NCI-H446 treated with DMSO at 0.1 percent for 48 hours (cell line): ENCODE measurements at regions not wholly inside any gene's neighbourhood (a gene's known extent, or its start where the extent isn't known, plus 50 kb on each side); places are given as distances from the start of the nearest gene placed in this dataset.
"Not testable (repeated sequence)": the region's sequence is repeated elsewhere in the genome, so short reads cannot be mapped to it uniquely, and the experiment has no call there.

Experiments used
- DNase-seq: peaks from one replicate; lab custom pipeline; 2025; lab: John Stamatoyannopoulos, UW

- no peak for DNase-seq
Observed at GRCh38 chr3:30521156-30521715, 85.2 kb upstream of the TGFBR2 start.

DNA sequence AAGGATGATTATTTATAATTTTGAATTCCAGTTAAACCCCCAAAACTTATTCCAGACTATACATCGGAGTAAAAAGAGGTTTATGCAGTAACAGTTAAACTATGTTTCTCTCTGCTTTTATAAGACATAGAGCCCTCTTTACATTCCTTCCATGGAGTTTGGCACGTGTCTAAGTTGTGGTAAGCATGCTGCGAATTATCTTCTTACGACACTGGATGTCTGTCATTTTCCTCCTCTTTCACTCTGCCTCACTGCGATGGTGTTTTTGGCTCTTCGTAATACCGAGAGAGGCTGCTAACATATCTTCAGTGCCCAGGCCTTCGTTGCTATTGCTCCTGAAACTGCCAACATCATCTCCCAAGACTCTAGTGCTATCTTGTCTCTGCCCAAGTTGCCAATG, 83.9 kb upstream of the TGFBR2 start:
- no peak for DNase-seq

DNA sequence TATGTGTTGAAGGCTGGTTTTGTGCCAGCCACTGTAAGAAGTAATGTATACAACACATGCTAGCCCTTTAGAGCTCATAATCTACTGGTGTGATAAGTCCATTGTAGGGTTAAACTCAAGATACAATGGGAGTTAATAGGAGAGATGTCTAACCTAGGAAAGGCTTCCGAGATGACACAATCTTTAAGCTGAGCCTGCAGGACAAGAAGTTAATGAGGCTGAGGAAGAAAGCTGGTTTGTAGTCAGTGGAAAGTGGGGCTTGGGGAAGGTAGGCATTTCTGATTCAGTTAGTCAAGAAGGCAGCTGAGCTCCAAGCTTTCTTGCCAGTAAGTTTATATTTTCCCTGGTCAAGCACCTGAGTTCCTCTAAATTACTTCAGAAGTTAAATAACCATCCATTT, 83.0 kb upstream of the TGFBR2 start:
- no peak for DNase-seq

DNA sequence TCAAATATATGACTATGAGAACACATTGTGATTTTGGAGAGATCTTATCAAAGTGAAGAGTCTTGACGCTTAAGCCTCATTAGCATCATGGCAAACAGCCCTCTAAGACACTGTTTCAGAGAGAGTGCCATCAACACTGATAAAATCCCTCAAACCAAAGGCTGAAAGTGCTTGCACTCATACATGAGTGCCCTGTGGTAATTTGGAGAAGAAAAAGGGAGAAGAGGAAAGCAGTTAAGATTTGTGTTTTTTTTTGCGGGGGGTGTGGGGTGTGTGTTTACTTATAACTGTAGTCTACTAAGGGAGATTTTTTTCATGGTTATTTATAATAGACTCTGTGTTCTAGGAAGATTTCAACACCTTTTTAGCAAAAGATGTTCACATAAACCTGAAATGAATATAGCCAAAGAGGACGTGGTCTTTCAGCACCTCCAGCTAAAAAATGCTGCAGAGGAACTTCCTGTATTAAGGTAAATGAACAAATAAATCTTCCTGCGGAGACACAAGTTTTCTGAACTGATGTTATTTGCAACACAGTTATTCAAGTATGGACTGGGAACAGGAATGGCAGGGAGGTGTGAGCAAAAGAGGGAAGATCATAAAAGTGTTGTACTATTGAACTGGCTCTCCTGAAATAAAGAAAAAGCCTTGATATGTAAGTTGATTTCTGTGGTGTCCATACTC, 81.9 kb upstream of the TGFBR2 start:
- DNase-seq: no peak

DNA sequence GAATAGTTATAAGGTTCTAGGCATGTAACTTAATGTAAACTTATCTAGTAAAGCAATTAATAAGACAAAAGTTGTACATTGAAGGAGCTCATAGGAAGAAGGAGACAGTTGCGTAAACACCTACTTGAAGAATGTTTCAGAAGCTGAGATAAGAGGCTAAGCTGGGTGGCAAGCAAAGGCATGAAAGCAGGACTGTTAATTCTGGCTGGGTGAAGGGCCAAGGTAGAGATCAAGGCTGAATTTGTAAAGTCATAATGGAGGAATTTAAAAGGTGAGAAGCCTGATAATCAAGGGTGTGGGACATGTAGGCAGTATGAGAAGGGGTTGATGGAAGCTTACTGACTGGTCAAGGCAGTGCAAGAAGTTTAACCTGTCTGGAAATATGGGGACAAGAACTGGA, 80.4 kb upstream of the TGFBR2 start:
- no peak for DNase-seq

DNA sequence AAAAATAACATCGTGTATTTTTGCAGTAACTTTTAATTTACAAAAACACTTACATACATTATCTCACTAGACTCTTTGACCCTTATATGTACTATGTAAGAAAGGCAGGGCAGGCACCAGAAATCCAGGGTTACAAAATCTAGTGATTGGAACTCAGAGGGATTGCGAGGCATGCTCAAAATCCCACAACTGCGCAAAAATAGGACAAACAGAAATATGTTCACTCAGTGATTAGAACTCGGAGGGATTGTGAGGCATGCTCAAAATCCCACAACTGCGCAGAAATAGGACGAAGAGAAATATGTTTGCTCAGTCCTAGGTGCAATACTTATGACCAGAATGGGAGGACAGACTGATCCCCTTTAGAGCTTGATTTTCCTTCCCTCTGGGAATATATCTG, 79.2 kb upstream of the TGFBR2 start:
- no peak for DNase-seq

GRCh38 chr3:30527720-30528119, 78.7 kb upstream of the TGFBR2 start:
- no peak for DNase-seq

- DNase-seq: no peak
Observed at GRCh38 chr3:30530084-30530483, 76.3 kb upstream of the TGFBR2 start.

- no peak for DNase-seq
Observed at GRCh38 chr3:30531017-30531570, 75.3 kb upstream of the TGFBR2 start.

- DNase-seq: no peak
Observed at GRCh38 chr3:30535525-30535924, 70.9 kb upstream of the TGFBR2 start.

DNA sequence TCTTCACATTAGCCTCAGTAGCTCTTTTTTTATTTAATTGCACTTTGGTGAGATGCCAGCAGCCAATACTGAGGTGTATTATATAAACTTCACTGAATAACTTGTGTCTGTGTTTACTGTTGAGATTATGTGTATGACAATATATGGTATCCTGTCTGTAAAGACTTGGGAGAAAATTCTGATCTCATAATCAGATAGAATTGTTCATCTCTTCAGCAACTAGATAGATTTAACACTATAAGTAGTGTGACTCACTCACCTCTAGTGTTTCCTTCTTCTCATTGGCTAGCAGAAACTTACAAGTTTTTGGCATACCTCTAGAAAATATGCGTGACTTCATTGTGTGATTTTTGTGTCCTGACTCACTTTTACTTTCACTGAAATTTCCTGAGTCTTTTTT, 67.6 kb upstream of the TGFBR2 start:
- no peak for DNase-seq

GRCh38 chr3:30539206-30539605, 67.2 kb upstream of the TGFBR2 start:
- no peak for DNase-seq

- DNase-seq: no peak
Observed at GRCh38 chr3:30539772-30540171, 66.6 kb upstream of the TGFBR2 start.

- DNase-seq: not testable (repeated sequence)
Observed at GRCh38 chr3:30541156-30541555, 65.2 kb upstream of the TGFBR2 start.

DNA sequence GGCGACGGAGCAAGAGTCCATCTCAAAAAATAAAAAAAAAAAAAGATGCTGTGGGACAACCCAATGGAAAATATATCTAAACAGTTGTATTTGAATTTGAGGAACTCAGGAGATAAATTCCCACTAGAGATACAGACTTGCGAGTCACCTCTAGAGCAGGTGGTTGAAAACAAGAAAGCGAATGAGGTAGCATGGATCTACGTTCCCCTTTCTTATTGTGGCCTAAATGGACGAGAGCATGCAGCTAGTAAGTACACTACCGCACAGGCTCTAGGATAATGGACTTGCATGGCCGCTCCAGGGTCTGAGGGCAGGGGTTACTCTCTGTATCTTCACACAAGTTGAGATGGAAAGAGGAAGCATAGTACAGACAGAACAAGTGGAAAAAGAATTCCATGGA, 63.5 kb upstream of the TGFBR2 start:
- DNase-seq: no peak

GRCh38 chr3:30544812-30545211, 61.6 kb upstream of the TGFBR2 start:
- DNase-seq: no peak

DNA sequence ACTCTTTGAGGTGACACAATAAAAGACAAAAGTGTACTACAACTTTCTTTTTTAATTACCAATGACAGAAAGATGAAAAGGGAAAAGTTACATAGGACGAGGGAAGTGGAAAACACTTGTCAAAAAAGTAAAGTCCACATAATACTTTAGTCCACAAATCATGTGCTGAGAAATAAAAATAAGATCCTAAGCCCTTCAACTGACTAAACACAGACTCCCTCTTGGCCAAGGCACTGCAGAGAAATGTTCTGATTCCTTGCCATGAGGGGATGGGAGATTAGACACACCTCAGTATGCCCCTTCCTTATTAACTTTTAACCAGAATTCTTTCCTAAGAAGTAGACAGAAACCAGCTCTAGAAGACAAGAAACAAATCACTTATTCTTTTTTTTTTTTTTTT, 59.5 kb upstream of the TGFBR2 start:
- DNase-seq: no peak

GRCh38 chr3:30547716-30548115, 58.7 kb upstream of the TGFBR2 start:
- no peak for DNase-seq

DNA sequence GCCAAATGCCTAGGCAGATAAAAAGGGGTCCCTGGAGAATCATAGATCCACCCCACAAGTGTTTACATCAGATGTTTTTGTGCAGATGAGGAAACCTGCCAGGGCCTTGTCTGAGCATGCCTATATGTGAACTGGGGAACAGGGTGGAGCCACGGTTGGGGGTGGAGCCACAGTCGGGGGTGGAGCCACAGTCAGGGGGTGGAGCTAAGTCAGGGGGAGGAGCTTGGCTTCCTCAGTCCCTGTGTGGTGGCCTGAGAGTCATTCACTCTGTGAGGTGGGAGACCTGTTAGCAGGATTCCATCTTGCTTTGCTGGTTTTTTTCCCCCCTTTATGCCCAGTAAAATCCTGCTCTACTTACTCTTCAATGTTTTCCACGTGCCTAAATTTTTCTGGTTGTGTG, 57.8 kb upstream of the TGFBR2 start:
- DNase-seq: no peak

- DNase-seq: no peak
Observed at GRCh38 chr3:30549600-30549999, 56.8 kb upstream of the TGFBR2 start.

DNA sequence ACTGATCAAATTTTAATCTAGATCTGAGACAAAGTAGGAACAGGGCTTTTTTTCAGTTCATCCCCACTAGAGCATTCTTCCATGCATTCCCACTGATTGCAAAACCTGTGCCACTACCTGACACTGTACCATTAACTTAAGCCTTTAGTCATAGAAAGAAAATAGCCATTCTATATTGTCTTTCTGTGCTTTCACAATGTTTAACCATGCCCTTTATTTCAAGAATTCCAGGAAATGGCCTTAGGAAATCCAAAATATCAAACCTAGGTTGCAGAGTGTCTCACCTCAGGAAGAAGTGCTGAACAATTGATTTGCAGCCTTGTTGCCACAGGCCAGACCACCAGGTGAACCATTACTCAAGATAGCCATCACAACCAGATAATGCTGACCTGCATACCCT, 56.2 kb upstream of the TGFBR2 start:
- no peak for DNase-seq

DNA sequence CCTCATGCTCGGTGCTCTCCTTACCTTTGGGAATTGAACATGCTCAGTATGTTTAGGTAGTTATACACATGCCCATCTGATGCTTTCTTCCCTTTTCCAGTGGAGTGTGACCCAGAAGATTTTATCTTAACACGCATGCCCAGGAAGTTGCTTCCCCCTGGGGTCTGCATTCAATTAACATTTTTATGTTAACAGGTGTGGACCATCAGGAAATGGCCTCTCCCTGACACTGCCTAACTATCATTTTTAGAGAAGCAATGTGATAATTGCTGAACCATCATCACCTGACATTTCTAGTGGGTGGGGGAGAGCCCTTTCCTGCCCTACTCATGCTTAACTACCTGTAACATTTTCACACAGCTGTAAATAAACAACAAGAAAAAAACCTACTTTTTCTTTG, 55.1 kb upstream of the TGFBR2 start:
- no peak for DNase-seq

DNA sequence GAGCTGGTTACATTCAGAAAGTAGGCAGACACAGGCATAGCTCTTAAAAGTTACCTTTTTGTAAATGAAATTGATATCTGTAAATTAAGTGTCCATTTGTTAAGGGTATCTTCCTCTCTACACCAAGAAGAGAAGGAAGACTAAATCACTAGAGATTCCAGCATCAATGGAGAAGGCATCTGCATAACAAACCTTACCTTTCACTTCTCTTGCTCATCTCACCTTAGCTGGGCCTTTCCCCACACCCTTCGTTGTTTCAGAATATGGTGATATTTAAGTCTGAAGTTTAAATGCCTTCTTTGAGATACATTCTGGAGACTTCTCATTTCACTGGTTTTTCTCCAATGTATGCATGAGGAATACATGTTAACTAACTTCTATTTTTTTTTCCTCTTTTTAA, 54.5 kb upstream of the TGFBR2 start:
- DNase-seq: no peak
